ENCODE measurements at regions not wholly inside any gene's neighbourhood (a gene's known extent, or its start where the extent isn't known, plus 50 kb on each side); places are given as distances from the start of the nearest gene placed in this dataset.

DNA sequence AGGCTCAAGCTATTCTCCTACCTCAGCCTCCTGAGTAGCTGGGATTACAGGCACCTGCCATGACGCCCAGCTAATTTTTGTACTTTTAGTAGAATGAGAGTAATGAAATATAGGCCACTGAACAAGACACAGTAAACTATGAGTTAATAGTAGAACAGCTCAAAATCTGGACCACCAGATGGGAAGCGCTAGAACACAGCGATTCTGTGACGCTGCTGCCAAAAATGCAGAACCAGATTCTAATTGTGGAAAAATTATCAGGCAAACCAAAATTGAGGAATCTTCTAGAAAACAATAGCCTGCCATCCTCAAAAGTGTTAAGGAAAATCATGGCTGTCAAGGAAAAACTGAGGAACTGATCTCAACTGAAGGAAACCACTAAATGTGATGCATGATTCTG lies 111.4 kb upstream of the TIAM1 start:
- TF ChIP-seq HDGF (IDR thresholded peaks at IDR 0.05; ENCODE audit: borderline replicate concordance) (no peak), ELF4 (IDR thresholded peaks at IDR 0.05) (no peak), NFRKB (IDR thresholded peaks at IDR 0.05) (no peak), FOXK2 (IDR thresholded peaks at IDR 0.05) (no peak), BHLHE40 (IDR thresholded peaks at IDR 0.05; ENCODE audit: borderline replicate concordance) (no peak), ZNF384 (IDR thresholded peaks at IDR 0.05) (no peak), FOXA1 (IDR thresholded peaks at IDR 0.05) (no peak), TARDBP (IDR thresholded peaks at IDR 0.05) (no peak), FOXM1 (IDR thresholded peaks at IDR 0.05; ENCODE audit: borderline replicate concordance) (no peak), L3MBTL2 (conservative IDR thresholded peaks at IDR 0.05) (no peak), SP1 (IDR thresholded peaks at IDR 0.05) (no peak), LEF1 (IDR thresholded peaks at IDR 0.05; ENCODE audit: borderline replicate concordance) (no peak)
- TF ChIP-seq, protein P1, sequence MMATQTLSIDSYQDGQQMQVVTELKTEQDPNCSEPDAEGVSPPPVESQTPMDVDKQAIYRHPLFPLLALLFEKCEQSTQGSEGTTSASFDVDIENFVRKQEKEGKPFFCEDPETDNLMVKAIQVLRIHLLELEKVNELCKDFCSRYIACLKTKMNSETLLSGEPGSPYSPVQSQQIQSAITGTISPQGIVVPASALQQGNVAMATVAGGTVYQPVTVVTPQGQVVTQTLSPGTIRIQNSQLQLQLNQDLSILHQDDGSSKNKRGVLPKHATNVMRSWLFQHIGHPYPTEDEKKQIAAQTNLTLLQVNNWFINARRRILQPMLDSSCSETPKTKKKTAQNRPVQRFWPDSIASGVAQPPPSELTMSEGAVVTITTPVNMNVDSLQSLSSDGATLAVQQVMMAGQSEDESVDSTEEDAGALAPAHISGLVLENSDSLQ (IDR thresholded peaks at IDR 0.05) = no peak
- ChIA-PET POLR2A (interaction anchor here (0.7 kb wide), 1 partner anchor 28 kb away, joined by 3 read pairs; no protein-coding TSS in a partner anchor), CTCF (no interaction called here)
- no peak for DNase-seq (ENCODE audit: extremely low spot score)

DNA sequence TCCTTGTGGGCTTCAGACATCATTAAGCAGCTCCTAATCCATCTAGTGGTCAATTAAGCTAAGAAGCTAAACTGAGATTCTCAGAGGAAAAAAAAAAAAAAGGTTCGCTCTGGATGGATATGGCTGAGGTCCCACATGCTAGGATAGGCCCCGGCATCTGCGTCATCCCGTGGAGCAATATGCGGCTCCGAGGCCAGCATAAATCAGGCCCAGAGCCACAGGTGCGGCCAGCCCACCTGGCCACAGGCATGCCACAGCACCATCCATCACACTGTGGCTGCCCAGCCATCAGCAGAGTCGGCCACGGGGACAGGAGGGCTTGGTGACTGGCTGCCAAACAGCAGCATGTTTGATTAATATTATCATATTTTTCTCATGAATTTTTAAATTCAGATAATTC lies 106.9 kb upstream of the TIAM1 start:
- POLR2A ChIA-PET = no interaction called here
- CTCF ChIA-PET = no interaction called here
- TF ChIP-seq ELF4 (IDR thresholded peaks at IDR 0.05) (no peak), NFRKB (IDR thresholded peaks at IDR 0.05) (no peak), ZNF384 (IDR thresholded peaks at IDR 0.05) (no peak), SUZ12 (IDR thresholded peaks at IDR 0.05) (no peak), FOXA1 (IDR thresholded peaks at IDR 0.05) (no peak), FOXK2 (IDR thresholded peaks at IDR 0.05) (no peak), CTBP1 (IDR thresholded peaks at IDR 0.05; ENCODE audit: borderline replicate concordance) (no peak), HDGF (IDR thresholded peaks at IDR 0.05; ENCODE audit: borderline replicate concordance) (no peak), SP1 (IDR thresholded peaks at IDR 0.05) (no peak)
- TF ChIP-seq, protein P1 (IDR thresholded peaks at IDR 0.05) = no peak
- no peak for DNase-seq (ENCODE audit: extremely low spot score)

DNA sequence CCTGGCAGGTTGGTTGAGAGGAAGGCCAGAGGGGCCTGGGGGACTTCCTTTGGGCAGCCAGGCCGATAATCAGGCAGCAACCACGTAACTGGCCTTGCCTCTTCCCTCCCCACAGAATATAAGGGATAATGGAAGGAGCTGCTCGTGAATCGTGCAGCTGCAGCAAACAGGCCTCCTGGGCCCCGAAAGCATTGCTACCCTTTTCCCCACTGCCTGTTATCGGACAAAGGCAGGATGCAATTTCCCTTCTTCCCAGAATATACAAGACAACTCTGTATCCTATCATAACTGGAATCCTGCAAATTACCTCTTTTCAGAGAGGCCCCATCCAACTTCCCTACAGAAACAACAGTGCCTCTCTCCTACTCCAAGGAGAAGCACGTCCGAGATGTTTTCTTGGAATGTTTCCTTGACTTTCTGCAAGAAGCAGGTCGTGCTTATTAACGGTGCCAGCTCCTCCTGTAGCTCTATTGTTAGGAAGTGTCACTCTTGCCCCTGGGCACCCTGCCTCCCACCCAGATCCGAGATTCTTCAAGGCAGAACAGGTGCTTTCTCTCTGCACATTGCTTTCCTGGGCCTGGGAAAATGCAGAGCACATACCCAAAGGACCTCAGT lies 106.0 kb upstream of the TIAM1 start:
- POLR2A ChIA-PET = no interaction called here
- TF ChIP-seq, protein P1 (IDR thresholded peaks at IDR 0.05) = no peak
- TF ChIP-seq NFRKB (IDR thresholded peaks at IDR 0.05) (no peak), ELF4 (IDR thresholded peaks at IDR 0.05) (no peak)
- no peak for DNase-seq (ENCODE audit: extremely low spot score)
- CTCF ChIA-PET = no interaction called here

DNA sequence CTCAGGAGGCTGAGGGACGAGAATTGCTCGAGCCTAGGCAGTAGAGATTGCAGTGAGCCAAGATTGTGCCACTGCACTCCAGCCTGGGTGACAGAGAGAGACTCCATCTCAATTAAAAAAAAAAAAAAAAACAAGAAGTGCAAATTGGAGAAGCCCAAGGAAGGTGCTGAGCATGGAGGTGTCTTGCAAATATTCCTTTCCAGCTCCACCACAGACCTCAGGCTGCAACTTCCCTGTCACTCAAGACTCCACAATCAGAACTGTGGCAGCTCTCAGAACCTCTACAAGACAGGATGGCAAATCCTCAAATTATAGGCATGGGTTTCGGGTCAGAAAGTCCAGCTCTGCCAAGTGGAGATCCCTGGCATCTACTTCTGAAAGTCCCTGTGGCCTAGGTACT lies 104.4 kb upstream of the TIAM1 start:
- POLR2A ChIA-PET = no interaction called here
- CTCF ChIA-PET = no interaction called here
- no peak for DNase-seq (ENCODE audit: extremely low spot score)
- TF ChIP-seq, protein P1 (IDR thresholded peaks at IDR 0.05) = no peak
- TF ChIP-seq CTBP1 (IDR thresholded peaks at IDR 0.05; ENCODE audit: borderline replicate concordance) = no peak

DNA sequence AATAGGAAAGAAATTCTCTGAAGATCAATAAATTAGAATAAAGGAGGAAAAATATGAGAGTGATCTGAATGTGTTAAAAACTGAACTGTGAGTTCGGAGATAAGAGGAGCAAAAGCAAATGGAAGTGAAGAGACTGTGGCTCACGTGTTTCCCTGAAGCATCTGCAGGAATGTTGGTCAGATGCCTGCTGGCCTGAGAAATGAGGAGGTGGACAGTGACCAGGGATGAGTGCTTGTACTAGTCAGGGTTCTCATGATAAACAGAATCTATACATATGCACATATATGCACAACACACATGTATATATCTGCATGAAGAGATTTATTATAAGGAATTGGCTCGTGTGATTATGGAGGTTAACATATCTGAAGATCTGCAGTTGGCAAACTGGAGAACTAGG lies 103.4 kb upstream of the TIAM1 start:
- TF ChIP-seq LEF1 (IDR thresholded peaks at IDR 0.05; ENCODE audit: borderline replicate concordance) (no peak), TARDBP (IDR thresholded peaks at IDR 0.05) (no peak), FOXM1 (IDR thresholded peaks at IDR 0.05; ENCODE audit: borderline replicate concordance) (no peak), FOXA1 (IDR thresholded peaks at IDR 0.05) (no peak), ELF4 (IDR thresholded peaks at IDR 0.05) (no peak), NFRKB (IDR thresholded peaks at IDR 0.05) (no peak), SP1 (IDR thresholded peaks at IDR 0.05) (no peak), CTBP1 (IDR thresholded peaks at IDR 0.05; ENCODE audit: borderline replicate concordance) (no peak), L3MBTL2 (conservative IDR thresholded peaks at IDR 0.05) (no peak), BHLHE40 (IDR thresholded peaks at IDR 0.05; ENCODE audit: borderline replicate concordance) (no peak), FOXK2 (IDR thresholded peaks at IDR 0.05) (no peak), SUZ12 (IDR thresholded peaks at IDR 0.05) (no peak), ARNT (IDR thresholded peaks at IDR 0.05) (no peak), HDGF (IDR thresholded peaks at IDR 0.05; ENCODE audit: borderline replicate concordance) (no peak), ZNF384 (IDR thresholded peaks at IDR 0.05) (no peak)
- TF ChIP-seq, protein P1 (IDR thresholded peaks at IDR 0.05) = no peak
- ChIA-PET POLR2A (no interaction called here), CTCF (interaction anchor here (0.8 kb wide), 1 partner anchor 12 kb away, joined by 3 read pairs; no protein-coding TSS in a partner anchor)
- no peak for DNase-seq (ENCODE audit: extremely low spot score)

Data from HEK293T (cell line).